ENCODE measurements at regions not wholly inside any gene's neighbourhood (a gene's known extent, or its start where the extent isn't known, plus 50 kb on each side); places are given as distances from the start of the nearest gene placed in this dataset.

DNA sequence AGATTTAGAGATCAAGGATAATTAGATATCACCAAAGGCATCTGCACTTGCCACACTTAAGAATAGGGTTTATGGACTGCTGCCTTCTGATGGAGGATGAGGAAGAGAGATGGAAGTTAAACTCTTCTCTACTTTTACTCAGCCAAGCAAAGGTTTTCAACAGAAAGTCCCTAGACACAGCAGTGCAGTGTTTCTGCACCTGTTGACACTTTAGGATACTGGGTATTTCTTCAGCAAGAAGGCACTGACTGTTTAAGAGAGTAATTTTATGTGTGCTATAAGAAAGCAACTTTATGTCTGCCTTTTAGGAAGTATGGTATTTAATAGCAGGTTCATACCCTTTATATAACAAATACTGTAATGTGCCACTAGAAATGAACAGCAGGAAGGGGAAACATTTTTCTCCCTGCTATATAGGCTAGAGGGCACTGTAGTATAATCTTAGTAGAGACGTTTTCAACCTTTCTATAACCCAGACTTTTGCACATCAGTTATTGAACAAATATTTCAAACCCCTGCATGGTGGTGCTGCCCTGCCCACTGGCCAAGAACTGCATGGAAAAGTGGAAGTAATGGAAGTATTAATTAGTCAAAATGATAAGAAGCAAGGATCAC lies 225.0 kb upstream of the GRIP1 start:
- TF ChIP-seq POLR2A (IDR thresholded peaks at IDR 0.05): no peak
- no peak for TF ChIP-seq POLR2AphosphoS5 (IDR thresholded peaks at IDR 0.05)
- TF ChIP-seq, protein P1, sequence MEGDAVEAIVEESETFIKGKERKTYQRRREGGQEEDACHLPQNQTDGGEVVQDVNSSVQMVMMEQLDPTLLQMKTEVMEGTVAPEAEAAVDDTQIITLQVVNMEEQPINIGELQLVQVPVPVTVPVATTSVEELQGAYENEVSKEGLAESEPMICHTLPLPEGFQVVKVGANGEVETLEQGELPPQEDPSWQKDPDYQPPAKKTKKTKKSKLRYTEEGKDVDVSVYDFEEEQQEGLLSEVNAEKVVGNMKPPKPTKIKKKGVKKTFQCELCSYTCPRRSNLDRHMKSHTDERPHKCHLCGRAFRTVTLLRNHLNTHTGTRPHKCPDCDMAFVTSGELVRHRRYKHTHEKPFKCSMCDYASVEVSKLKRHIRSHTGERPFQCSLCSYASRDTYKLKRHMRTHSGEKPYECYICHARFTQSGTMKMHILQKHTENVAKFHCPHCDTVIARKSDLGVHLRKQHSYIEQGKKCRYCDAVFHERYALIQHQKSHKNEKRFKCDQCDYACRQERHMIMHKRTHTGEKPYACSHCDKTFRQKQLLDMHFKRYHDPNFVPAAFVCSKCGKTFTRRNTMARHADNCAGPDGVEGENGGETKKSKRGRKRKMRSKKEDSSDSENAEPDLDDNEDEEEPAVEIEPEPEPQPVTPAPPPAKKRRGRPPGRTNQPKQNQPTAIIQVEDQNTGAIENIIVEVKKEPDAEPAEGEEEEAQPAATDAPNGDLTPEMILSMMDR (IDR thresholded peaks at IDR 0.05): no peak
- no peak for TF ChIP-seq EP300 (IDR thresholded peaks at IDR 0.05; ENCODE audit: low read depth)

Measured in transverse colon (tissue), 4 donors.